ENCODE measurements at regions not wholly inside any gene's neighbourhood (a gene's known extent, or its start where the extent isn't known, plus 50 kb on each side); places are given as distances from the start of the nearest gene placed in this dataset.

GRCh38 chr7:32262315-32262714 is 192.1 kb upstream of the PDE1C start:
- DNase-seq, result no peak

- no peak for DNase-seq
These were observed 189.9 kb upstream of the PDE1C start for GRCh38 chr7:32259931-32260596.

GRCh38 chr7:32258265-32258664 is 188.1 kb upstream of the PDE1C start:
- no peak for DNase-seq

GRCh38 chr7:32257621-32258020 is 187.4 kb upstream of the PDE1C start:
- no peak for DNase-seq

- DNase-seq, result no peak
These were observed 186.6 kb upstream of the PDE1C start for GRCh38 chr7:32256811-32257210.

- no peak for DNase-seq
These were observed 186.2 kb upstream of the PDE1C start for GRCh38 chr7:32256376-32256775.

GRCh38 chr7:32255036-32255435 is 184.8 kb upstream of the PDE1C start:
- no peak for DNase-seq

GRCh38 chr7:32253299-32253698 is 183.1 kb upstream of the PDE1C start:
- DNase-seq, result no peak

- no peak for DNase-seq
These were observed 181.5 kb upstream of the PDE1C start for GRCh38 chr7:32251659-32252058.

- DNase-seq, result no peak
These were observed 180.5 kb upstream of the PDE1C start for GRCh38 chr7:32250471-32251260.

- DNase-seq, result no peak
These were observed 179.8 kb upstream of the PDE1C start for GRCh38 chr7:32250003-32250402.

- no peak for DNase-seq
These were observed 178.3 kb upstream of the PDE1C start for GRCh38 chr7:32248522-32248921.

- DNase-seq, result no peak
These were observed 174.7 kb upstream of the PDE1C start for GRCh38 chr7:32244806-32245345.

- no peak for DNase-seq
These were observed 173.6 kb upstream of the PDE1C start for GRCh38 chr7:32243687-32244290.

GRCh38 chr7:32242436-32242835 is 172.2 kb upstream of the PDE1C start:
- DNase-seq, result no peak

GRCh38 chr7:32241636-32242035 is 171.4 kb upstream of the PDE1C start:
- no peak for DNase-seq

GRCh38 chr7:32239764-32240163 is 169.6 kb upstream of the PDE1C start:
- no peak for DNase-seq

GRCh38 chr7:32228601-32229000 is 158.4 kb upstream of the PDE1C start:
- DNase-seq, result no peak

- DNase-seq, result no peak
These were observed 157.5 kb upstream of the PDE1C start for GRCh38 chr7:32227746-32228145.

- no peak for DNase-seq
These were observed 154.1 kb upstream of the PDE1C start for GRCh38 chr7:32224276-32224675.

- DNase-seq, result no peak
These were observed 153.5 kb upstream of the PDE1C start for GRCh38 chr7:32223721-32224120.

- no peak for DNase-seq
These were observed 153.0 kb upstream of the PDE1C start for GRCh38 chr7:32223071-32223650.

- DNase-seq, result no peak
These were observed 152.2 kb upstream of the PDE1C start for GRCh38 chr7:32222251-32222900.

All from activated T-cell treated with anti-CD3 and anti-CD28 coated beads, Interleukin-2, amount 50 U/mL, for 1 hour (primary cell).